ENCODE measurements at regions not wholly inside any gene's neighbourhood (a gene's known extent, or its start where the extent isn't known, plus 50 kb on each side); places are given as distances from the start of the nearest gene placed in this dataset.
"Not testable (repeated sequence)": the region's sequence is repeated elsewhere in the genome, so short reads cannot be mapped to it uniquely, and the experiment has no call there.

DNA sequence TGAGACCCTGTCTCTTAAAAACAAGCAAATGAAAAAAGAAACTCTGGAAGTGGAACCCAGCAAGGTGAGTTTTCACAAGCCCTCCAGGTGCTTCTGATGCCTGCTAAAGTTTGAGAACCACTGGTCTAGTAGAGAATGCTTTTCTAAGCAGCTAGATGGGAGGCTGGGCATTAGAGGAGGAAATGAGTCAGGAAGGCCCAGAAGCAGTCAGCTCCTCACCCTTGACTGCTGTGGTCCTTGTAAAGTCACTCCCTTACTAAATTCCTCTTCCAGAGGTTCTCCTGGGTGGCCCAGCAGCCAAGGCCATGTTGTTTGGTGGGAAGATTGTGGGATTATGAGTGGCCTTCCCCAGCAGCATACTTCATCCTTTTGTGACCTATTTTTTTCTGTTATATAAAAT, 52.0 kb upstream of the FYN start:
- H3K27ac ChIP-seq, result no peak overlapping the region

DNA sequence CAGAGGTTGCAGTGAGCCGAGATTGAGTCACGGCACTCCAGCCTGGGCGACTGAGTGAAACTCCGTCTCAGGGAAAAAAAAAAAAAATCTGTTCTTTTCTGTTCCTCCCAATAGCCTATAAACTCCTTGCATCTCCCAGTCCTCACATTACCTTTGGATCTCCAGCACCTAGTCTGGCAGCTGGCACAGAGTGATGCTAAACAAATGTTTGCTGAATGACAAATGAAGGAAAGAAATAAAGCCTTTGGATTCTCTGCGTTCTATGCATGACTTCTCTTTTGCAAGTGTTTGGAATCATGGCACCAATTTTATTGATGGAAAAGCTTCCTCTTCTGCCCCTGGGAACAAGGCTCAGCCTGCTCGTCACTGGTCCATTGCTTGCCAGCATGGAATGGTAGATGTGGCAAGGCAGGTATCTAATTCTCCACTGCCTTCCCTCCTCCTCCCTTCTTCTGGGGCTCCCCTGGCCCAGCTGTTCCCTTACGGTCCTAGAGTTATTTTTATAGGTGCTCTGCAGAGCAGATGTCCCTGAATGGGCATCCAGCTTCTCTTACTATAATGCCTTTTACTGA, 53.6 kb upstream of the FYN start:
- TF ChIP-seq EZH2phosphoT487 (IDR thresholded peaks at IDR 0.05; ENCODE audit: insufficient read depth, low read depth) (no peak), EZH2 (IDR thresholded peaks at IDR 0.05; ENCODE audit: insufficient read depth, poor library complexity, severe bottlenecking) (no peak)
- 80% methylated on average over 7 of the region's 7 CpGs for WGBS, 2 experiments (ENCODE audit: low coverage in 1 of 2, low lambda C conversion rate in 2 of 2, missing lambda C conversion rate in 2 of 2)
- H3K4me2 ChIP-seq (ENCODE audit: unreplicated experiment), result no peak overlapping the region
- H3K27me3 ChIP-seq (replicated peaks; ENCODE audit: insufficient read depth), result no peaks in the 10 kb centered on the region
- peaks cover 32% of the 10 kb centered on the region for H3K4me1 ChIP-seq (ENCODE audit: insufficient read depth)
- no peaks in the 10 kb centered on the region for H4K20me1 ChIP-seq (ENCODE audit: insufficient read depth)
- H3K27ac ChIP-seq, result no peak overlapping the region
- H3K4me3 ChIP-seq, result no peak overlapping the region
- H3F3A ChIP-seq (ENCODE audit: insufficient read depth), result peaks cover 26% of the 10 kb centered on the region; the same call in 1 of the 2 replicates
- H3K9ac ChIP-seq, result no peak overlapping the region
- H3K36me3 ChIP-seq (ENCODE audit: low read depth), result no peaks in the 10 kb centered on the region
- no peak for DNase-seq
- in situ Hi-C loops (cut with MboI), result no loop called here
- H2AFZ ChIP-seq, result no peak overlapping the region
- H3K79me2 ChIP-seq (ENCODE audit: insufficient read depth), result no peaks in the 10 kb centered on the region
- H3K9me2 ChIP-seq (ENCODE audit: insufficient read depth), result no peaks in the 10 kb centered on the region
- H3K9me3 ChIP-seq (ENCODE audit: low read depth), result peaks cover 2% of the 10 kb centered on the region

More for the DNA sequence above, 52.0 kb upstream of the FYN start:
- no peaks in the 10 kb centered on the region for H3K9me3 ChIP-seq (ENCODE audit: low read depth)
- peaks cover 26% of the 10 kb centered on the region; the same call in 1 of the 2 replicates for H3F3A ChIP-seq (ENCODE audit: insufficient read depth)
- H3K79me2 ChIP-seq (ENCODE audit: insufficient read depth), result no peaks in the 10 kb centered on the region
- no peaks in the 10 kb centered on the region for H3K9me2 ChIP-seq (ENCODE audit: insufficient read depth)
- H3K9ac ChIP-seq, result no peak overlapping the region
- no peaks in the 10 kb centered on the region for H3K27me3 ChIP-seq (replicated peaks; ENCODE audit: insufficient read depth)
- H3K36me3 ChIP-seq (ENCODE audit: low read depth), result no peaks in the 10 kb centered on the region
- H3K4me1 ChIP-seq (ENCODE audit: insufficient read depth), result peaks cover 32% of the 10 kb centered on the region
- no peak for TF ChIP-seq EZH2phosphoT487 (IDR thresholded peaks at IDR 0.05; ENCODE audit: insufficient read depth, low read depth)
- DNase-seq, result peak; percentile 89
- no peak overlapping the region for H3K4me3 ChIP-seq
- in situ Hi-C loops (cut with MboI), result no loop called here
- H4K20me1 ChIP-seq (ENCODE audit: insufficient read depth), result no peaks in the 10 kb centered on the region
- peak overlapping the region; percentile 46 for H3K4me2 ChIP-seq (ENCODE audit: unreplicated experiment)
- no peak overlapping the region for H2AFZ ChIP-seq

DNA sequence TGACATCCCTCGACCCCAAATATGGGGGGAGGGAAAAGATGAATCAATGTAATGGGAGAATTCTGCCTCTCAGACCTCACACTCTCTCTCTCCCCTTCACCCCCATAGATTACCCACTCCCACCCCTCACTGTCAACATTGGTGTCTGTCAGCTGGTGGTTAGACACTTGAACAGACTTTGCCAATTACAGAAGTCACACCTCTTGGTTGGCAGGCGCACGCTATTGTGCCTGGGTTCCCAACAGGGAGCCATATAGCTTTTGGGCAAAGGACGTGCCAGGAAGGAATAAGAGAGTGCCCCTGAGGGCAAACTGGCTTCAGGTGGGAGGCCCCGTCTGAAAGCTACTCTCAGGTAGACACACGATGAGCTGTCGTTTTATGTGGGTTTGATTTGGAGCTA, 54.1 kb upstream of the FYN start:
- H3K27me3 ChIP-seq (replicated peaks; ENCODE audit: insufficient read depth), result no peaks in the 10 kb centered on the region
- H3K9me2 ChIP-seq (ENCODE audit: insufficient read depth), result no peaks in the 10 kb centered on the region
- WGBS, 2 experiments (ENCODE audit: low coverage in 1 of 2, low lambda C conversion rate in 2 of 2, missing lambda C conversion rate in 2 of 2), result 76 to 77% methylated on average over 7 of the region's 7 CpGs
- in situ Hi-C loops (cut with MboI), result no loop called here
- no peak for DNase-seq
- H3K4me3 ChIP-seq, result no peak overlapping the region
- peaks cover 24% of the 10 kb centered on the region; the same call in 1 of the 2 replicates for H3F3A ChIP-seq (ENCODE audit: insufficient read depth)
- no peaks in the 10 kb centered on the region for H3K36me3 ChIP-seq (ENCODE audit: low read depth)
- no peaks in the 10 kb centered on the region for H3K79me2 ChIP-seq (ENCODE audit: insufficient read depth)
- peaks cover 6% of the 10 kb centered on the region for H3K9me3 ChIP-seq (ENCODE audit: low read depth)
- H3K9ac ChIP-seq, result no peak overlapping the region
- no peak overlapping the region for H3K4me2 ChIP-seq (ENCODE audit: unreplicated experiment)
- no peak overlapping the region for H2AFZ ChIP-seq
- no peak overlapping the region for H3K27ac ChIP-seq
- TF ChIP-seq EZH2phosphoT487 (IDR thresholded peaks at IDR 0.05; ENCODE audit: insufficient read depth, low read depth), result no peak
- TF ChIP-seq EZH2 (IDR thresholded peaks at IDR 0.05; ENCODE audit: insufficient read depth, poor library complexity, severe bottlenecking), result no peak
- no peaks in the 10 kb centered on the region for H4K20me1 ChIP-seq (ENCODE audit: insufficient read depth)
- H3K4me1 ChIP-seq (ENCODE audit: insufficient read depth), result peaks cover 29% of the 10 kb centered on the region

DNA sequence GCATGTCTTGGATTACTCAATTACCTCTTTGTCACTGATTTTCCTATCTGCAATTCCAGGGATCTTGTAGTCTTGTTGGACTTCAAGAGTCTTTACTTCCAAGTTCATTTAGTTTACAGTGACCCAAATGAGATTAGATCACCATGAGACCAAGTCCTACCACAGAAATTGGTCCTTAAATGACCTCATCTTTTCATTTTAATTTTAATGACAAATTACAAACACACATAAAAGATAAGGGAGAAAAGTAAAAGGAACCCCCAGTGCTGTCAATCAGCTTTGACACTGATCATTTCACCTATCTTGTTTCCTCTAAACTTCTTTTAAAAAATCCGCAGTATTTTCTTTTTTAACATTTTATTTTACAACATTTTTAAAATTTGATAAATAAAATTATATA, 54.9 kb upstream of the FYN start:
- no peak for DNase-seq
- Histone ChIP-seq H3K79me2 (ENCODE audit: insufficient read depth) (no peaks in the 10 kb centered on the region), H2AFZ (no peak overlapping the region), H3K4me1 (ENCODE audit: insufficient read depth) (peaks cover 21% of the 10 kb centered on the region), H3K9me3 (ENCODE audit: low read depth) (peaks cover 6% of the 10 kb centered on the region), H3K4me3 (no peak overlapping the region), H3K4me2 (ENCODE audit: unreplicated experiment) (no peak overlapping the region), H3K9me2 (ENCODE audit: insufficient read depth) (no peaks in the 10 kb centered on the region), H3K9ac (no peak overlapping the region), H3K36me3 (ENCODE audit: low read depth) (no peaks in the 10 kb centered on the region), H3F3A (ENCODE audit: insufficient read depth) (peaks cover 16% of the 10 kb centered on the region; the same call in 1 of the 2 replicates), H3K27ac (no peak overlapping the region), H4K20me1 (ENCODE audit: insufficient read depth) (no peaks in the 10 kb centered on the region), H3K27me3 (replicated peaks; ENCODE audit: insufficient read depth) (no peaks in the 10 kb centered on the region)
- WGBS, 2 experiments (ENCODE audit: low coverage in 1 of 2, low lambda C conversion rate in 2 of 2, missing lambda C conversion rate in 2 of 2), result 98 to 100% methylated on average over 1 of the region's 1 CpG
- in situ Hi-C loops (cut with MboI), result no loop called here
- TF ChIP-seq EZH2phosphoT487 (IDR thresholded peaks at IDR 0.05; ENCODE audit: insufficient read depth, low read depth) (no peak), EZH2 (IDR thresholded peaks at IDR 0.05; ENCODE audit: insufficient read depth, poor library complexity, severe bottlenecking) (no peak)

DNA sequence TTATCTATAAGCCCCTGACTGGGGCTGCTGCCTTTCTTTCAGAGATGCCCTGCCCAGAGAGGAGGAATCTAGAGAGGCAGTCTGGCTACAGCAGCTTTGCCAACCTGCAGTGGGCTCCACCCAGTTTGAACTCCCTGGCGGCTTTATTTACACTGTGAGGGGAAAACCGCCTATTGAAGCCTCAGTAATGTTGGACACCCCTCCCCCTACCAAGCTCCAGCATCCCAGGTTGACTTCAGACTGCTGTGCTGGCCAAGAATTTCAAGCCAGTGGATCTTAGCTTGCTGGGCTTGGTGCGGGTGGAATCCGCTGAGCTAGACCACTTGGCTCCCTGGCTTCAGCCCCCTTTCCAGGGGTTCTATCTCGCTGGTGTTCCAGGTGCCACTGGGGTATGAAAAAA, 61.4 kb upstream of the FYN start:
- H3K36me3 ChIP-seq (ENCODE audit: low read depth); H3K9ac ChIP-seq; H3K4me3 ChIP-seq; H3K9me3 ChIP-seq (ENCODE audit: low read depth); H3K4me1 ChIP-seq (ENCODE audit: insufficient read depth); H3K79me2 ChIP-seq (ENCODE audit: insufficient read depth); in situ Hi-C loops (cut with MboI); DNase-seq; H4K20me1 ChIP-seq (ENCODE audit: insufficient read depth); H3K9me2 ChIP-seq (ENCODE audit: insufficient read depth); H3K27ac ChIP-seq; H3K27me3 ChIP-seq (replicated peaks; ENCODE audit: insufficient read depth); H2AFZ ChIP-seq; H3K4me2 ChIP-seq (ENCODE audit: unreplicated experiment): not testable (repeated sequence)
- 79 to 81% methylated on average over 5 of the region's 5 CpGs for WGBS, 2 experiments (ENCODE audit: low coverage in 1 of 2, low lambda C conversion rate in 2 of 2, missing lambda C conversion rate in 2 of 2)
- peaks cover 14% of the 10 kb centered on the region for H3F3A ChIP-seq (ENCODE audit: insufficient read depth)

All from GM23248 (cell line).